ENCODE measurements at regions not wholly inside any gene's neighbourhood (a gene's known extent, or its start where the extent isn't known, plus 50 kb on each side); places are given as distances from the start of the nearest gene placed in this dataset.

GRCh38 chr2:118246079-118246478 lies 157.8 kb downstream of the INSIG2 start:
- no peak for TF ChIP-seq CTCF (IDR thresholded peaks at IDR 0.05; ENCODE audit: low read depth, low read length)
- DNase-seq (ENCODE audit: low read depth in 2 of 2) = no peak
- no peak overlapping the region for H3K4me3 ChIP-seq (replicated peaks in 1 of 2; ENCODE audit: low read depth in 2 of 2, low read length in 2 of 2)

GRCh38 chr2:118244686-118245085 lies 156.4 kb downstream of the INSIG2 start:
- no peak for DNase-seq (ENCODE audit: low read depth in 2 of 2)
- no peak for TF ChIP-seq CTCF (IDR thresholded peaks at IDR 0.05; ENCODE audit: low read depth, low read length)
- H3K4me3 ChIP-seq (replicated peaks in 1 of 2; ENCODE audit: low read depth in 2 of 2, low read length in 2 of 2) = no peak overlapping the region

GRCh38 chr2:118243031-118243430 lies 154.8 kb downstream of the INSIG2 start:
- no peak overlapping the region for H3K4me3 ChIP-seq (replicated peaks in 1 of 2; ENCODE audit: low read depth in 2 of 2, low read length in 2 of 2)
- no peak for TF ChIP-seq CTCF (IDR thresholded peaks at IDR 0.05; ENCODE audit: low read depth, low read length)
- no peak for DNase-seq (ENCODE audit: low read depth in 2 of 2)

- DNase-seq (ENCODE audit: low read depth in 2 of 2) = no peak
- H3K4me3 ChIP-seq (replicated peaks in 1 of 2; ENCODE audit: low read depth in 2 of 2, low read length in 2 of 2) = no peak overlapping the region
- no peak for TF ChIP-seq CTCF (IDR thresholded peaks at IDR 0.05; ENCODE audit: low read depth, low read length)
Observed at GRCh38 chr2:118242216-118242615, 153.9 kb downstream of the INSIG2 start.

GRCh38 chr2:118241128-118241527 lies 152.9 kb downstream of the INSIG2 start:
- no peak for TF ChIP-seq CTCF (IDR thresholded peaks at IDR 0.05; ENCODE audit: low read depth, low read length)
- H3K4me3 ChIP-seq (replicated peaks in 1 of 2; ENCODE audit: low read depth in 2 of 2, low read length in 2 of 2) = no peak overlapping the region
- no peak for DNase-seq (ENCODE audit: low read depth in 2 of 2)

GRCh38 chr2:118240276-118240675 lies 152.0 kb downstream of the INSIG2 start:
- TF ChIP-seq CTCF (IDR thresholded peaks at IDR 0.05; ENCODE audit: low read depth, low read length) = no peak
- no peak for DNase-seq (ENCODE audit: low read depth in 2 of 2)
- no peak overlapping the region for H3K4me3 ChIP-seq (replicated peaks in 1 of 2; ENCODE audit: low read depth in 2 of 2, low read length in 2 of 2)

- H3K4me3 ChIP-seq (replicated peaks in 1 of 2; ENCODE audit: low read depth in 2 of 2, low read length in 2 of 2) = no peak overlapping the region
- TF ChIP-seq CTCF (IDR thresholded peaks at IDR 0.05; ENCODE audit: low read depth, low read length) = no peak
- no peak for DNase-seq (ENCODE audit: low read depth in 2 of 2)
Observed at GRCh38 chr2:118239284-118239683, 151.0 kb downstream of the INSIG2 start.

All from cardiac fibroblast (primary cell).